NT2/D1 (cell line): ENCODE measurements at regions not wholly inside any gene's neighbourhood (a gene's known extent, or its start where the extent isn't known, plus 50 kb on each side); places are given as distances from the start of the nearest gene placed in this dataset.

Experiments used
- SUZ12 ChIP-seq: IDR thresholded peaks from 2 replicates; pipeline ENCODE4 v1.6.1; 2011; ENCODE audit not compliant: insufficient read length, insufficient read depth; ENCODE audit errors: extremely low read depth
- ZNF274 ChIP-seq: IDR thresholded peaks from 2 replicates; pipeline ENCODE4 v1.6.1; 2011; ENCODE audit warnings: mild to moderate bottlenecking, low read depth, low read length

DNA sequence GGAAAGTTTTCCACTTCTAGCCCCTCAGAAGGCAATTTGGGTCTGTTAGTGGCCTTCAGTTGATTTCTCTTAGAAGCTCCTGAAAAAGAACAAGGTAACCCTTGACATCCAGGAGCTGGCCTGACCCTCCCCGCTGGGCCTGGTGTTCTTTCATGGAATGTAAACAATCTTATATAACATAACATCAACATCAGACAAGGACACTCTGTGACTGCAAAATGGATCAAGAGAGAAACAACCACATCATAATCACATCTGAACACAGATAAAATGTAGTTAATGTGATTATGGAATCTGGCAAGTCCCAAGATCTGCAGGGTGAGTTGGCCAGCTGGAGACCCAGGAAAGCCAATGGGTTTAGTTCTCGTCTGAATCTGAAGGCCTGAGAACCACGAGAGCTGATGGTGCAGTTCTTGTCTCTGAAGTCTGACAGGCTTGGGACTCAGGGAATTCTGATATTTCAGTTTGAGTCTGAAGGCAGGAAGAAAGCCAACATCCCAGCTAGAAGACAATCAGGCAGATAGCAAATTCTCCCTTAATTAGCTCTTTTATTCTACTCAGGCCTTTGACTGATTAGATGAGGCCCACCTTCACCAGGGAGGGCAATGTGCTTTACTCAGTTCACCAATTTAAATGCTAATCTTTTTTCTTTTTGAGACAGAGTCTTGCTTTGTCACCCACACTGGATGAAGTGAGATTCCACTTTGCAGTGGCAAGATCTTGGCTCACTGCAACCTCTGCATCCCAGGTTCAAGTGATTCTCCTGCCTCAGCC, 91.4 kb upstream of the NAMPT start:
- TF ChIP-seq ZNF274: no peak
- no peak for TF ChIP-seq SUZ12
